ENCODE measurements at regions not wholly inside any gene's neighbourhood (a gene's known extent, or its start where the extent isn't known, plus 50 kb on each side); places are given as distances from the start of the nearest gene placed in this dataset.

- no peaks in the 10 kb centered on the region for H3K27me3 Mint-ChIP-seq
- TF ChIP-seq CTCF (IDR thresholded peaks at IDR 0.05; ENCODE audit: unreplicated experiment), result no peak
- H3K27ac Mint-ChIP-seq, result no peak overlapping the region
- no peaks in the 10 kb centered on the region for H3K9me3 Mint-ChIP-seq (ENCODE audit: low read depth)
- no peaks in the 10 kb centered on the region for H3K4me1 Mint-ChIP-seq (ENCODE audit: low read depth)
- no peaks in the 10 kb centered on the region for H3K36me3 Mint-ChIP-seq (ENCODE audit: insufficient read depth)
- DNase-seq (ENCODE audit: low spot score, unreplicated experiment), result no peak
- no peak overlapping the region for H3K4me3 Mint-ChIP-seq (ENCODE audit: low read depth)
Measured at GRCh38 chr5:159725475-159725874, 190.8 kb upstream of the ADRA1B start.

- H3K36me3 Mint-ChIP-seq (ENCODE audit: insufficient read depth), result no peaks in the 10 kb centered on the region
- DNase-seq (ENCODE audit: low spot score, unreplicated experiment), result no peak
- H3K9me3 Mint-ChIP-seq (ENCODE audit: low read depth), result no peaks in the 10 kb centered on the region
- no peaks in the 10 kb centered on the region for H3K4me1 Mint-ChIP-seq (ENCODE audit: low read depth)
- no peaks in the 10 kb centered on the region for H3K27me3 Mint-ChIP-seq
- no peak overlapping the region for H3K4me3 Mint-ChIP-seq (ENCODE audit: low read depth)
- H3K27ac Mint-ChIP-seq, result no peak overlapping the region
- TF ChIP-seq CTCF (IDR thresholded peaks at IDR 0.05; ENCODE audit: unreplicated experiment), result no peak
Measured at GRCh38 chr5:159727167-159727566, 189.1 kb upstream of the ADRA1B start.

DNA sequence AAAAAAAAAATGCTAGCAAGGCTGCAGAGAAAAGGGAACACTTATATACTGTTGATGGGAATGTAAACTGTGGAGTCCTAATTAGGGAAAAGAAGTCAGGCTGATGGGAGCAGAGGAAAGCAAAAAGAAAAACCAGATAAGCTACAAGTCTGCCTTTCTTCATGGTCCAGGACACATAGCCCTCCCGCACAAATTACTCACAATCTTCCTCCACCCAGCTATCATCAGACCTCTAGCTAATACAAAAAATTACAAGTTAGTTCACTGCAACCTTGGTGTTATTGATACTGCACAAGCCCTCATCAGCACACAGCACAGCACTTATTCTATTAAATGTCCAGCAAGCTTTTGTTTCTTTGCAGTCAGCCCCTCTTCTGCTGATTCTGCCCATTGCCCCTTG lies 186.0 kb upstream of the ADRA1B start:
- no peaks in the 10 kb centered on the region for H3K36me3 Mint-ChIP-seq (ENCODE audit: insufficient read depth)
- DNase-seq (ENCODE audit: low spot score, unreplicated experiment), result no peak
- no peak for TF ChIP-seq CTCF (IDR thresholded peaks at IDR 0.05; ENCODE audit: unreplicated experiment)
- no peaks in the 10 kb centered on the region for H3K27me3 Mint-ChIP-seq
- no peak overlapping the region for H3K4me3 Mint-ChIP-seq (ENCODE audit: low read depth)
- H3K9me3 Mint-ChIP-seq (ENCODE audit: low read depth), result no peaks in the 10 kb centered on the region
- no peaks in the 10 kb centered on the region for H3K4me1 Mint-ChIP-seq (ENCODE audit: low read depth)
- H3K27ac Mint-ChIP-seq, result no peak overlapping the region

- H3K4me3 Mint-ChIP-seq (ENCODE audit: low read depth), result no peak overlapping the region
- no peaks in the 10 kb centered on the region for H3K36me3 Mint-ChIP-seq (ENCODE audit: insufficient read depth)
- no peak for DNase-seq (ENCODE audit: low spot score, unreplicated experiment)
- no peaks in the 10 kb centered on the region for H3K9me3 Mint-ChIP-seq (ENCODE audit: low read depth)
- no peaks in the 10 kb centered on the region for H3K27me3 Mint-ChIP-seq
- H3K27ac Mint-ChIP-seq, result no peak overlapping the region
- H3K4me1 Mint-ChIP-seq (ENCODE audit: low read depth), result no peaks in the 10 kb centered on the region
- no peak for TF ChIP-seq CTCF (IDR thresholded peaks at IDR 0.05; ENCODE audit: unreplicated experiment)
Measured at GRCh38 chr5:159732220-159732619, 184.1 kb upstream of the ADRA1B start.

DNA sequence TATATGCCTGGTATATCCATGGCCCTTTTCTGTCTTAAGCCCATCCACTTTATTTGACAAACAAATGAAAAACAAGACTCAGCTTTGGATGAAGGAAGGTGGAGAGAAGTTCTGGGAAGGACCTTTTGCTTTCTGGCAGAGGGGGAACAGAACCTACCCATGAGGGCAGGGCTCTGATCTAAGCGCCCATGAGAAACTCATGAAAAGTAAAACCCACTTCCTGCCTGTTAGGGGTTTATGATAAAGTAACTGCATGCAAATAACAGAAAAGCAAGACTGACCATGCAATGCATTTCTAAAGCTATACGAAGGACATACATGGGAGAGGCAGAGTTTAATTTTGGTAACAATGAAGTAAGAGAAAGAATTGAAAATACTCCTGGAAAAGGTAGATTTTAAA lies 181.9 kb upstream of the ADRA1B start:
- Mint-ChIP-seq H3K27ac (no peak overlapping the region), H3K36me3 (ENCODE audit: insufficient read depth) (no peaks in the 10 kb centered on the region), H3K4me1 (ENCODE audit: low read depth) (no peaks in the 10 kb centered on the region), H3K4me3 (ENCODE audit: low read depth) (no peak overlapping the region), H3K27me3 (no peaks in the 10 kb centered on the region), H3K9me3 (ENCODE audit: low read depth) (no peaks in the 10 kb centered on the region)
- TF ChIP-seq CTCF (IDR thresholded peaks at IDR 0.05; ENCODE audit: unreplicated experiment), result no peak
- DNase-seq (ENCODE audit: low spot score, unreplicated experiment), result no peak
